NOMO-1 (cell line): ENCODE measurements at regions not wholly inside any gene's neighbourhood (a gene's known extent, or its start where the extent isn't known, plus 50 kb on each side); places are given as distances from the start of the nearest gene placed in this dataset.

Experiments
- DNase-seq, 2 experiments: peaks; one replicate each; lab custom pipeline; 2025; ENCODE audit not compliant: unreplicated experiment in 2 of 2; lab: John Stamatoyannopoulos, UW

- DNase-seq, result no peak
Observed at GRCh38 chr4:123827511-123827910, 430.9 kb downstream of the SPRY1 start.

- DNase-seq, result no peak
Observed at GRCh38 chr4:123830930-123831329, 434.3 kb downstream of the SPRY1 start.

- DNase-seq, result no peak
Observed at GRCh38 chr4:123832173-123833026, 435.8 kb downstream of the SPRY1 start.

- DNase-seq, result no peak
Observed at GRCh38 chr4:123833171-123833643, 436.6 kb downstream of the SPRY1 start.

GRCh38 chr4:123835831-123836590, 439.4 kb downstream of the SPRY1 start:
- no peak for DNase-seq

GRCh38 chr4:123836851-123837595, 440.4 kb downstream of the SPRY1 start:
- no peak for DNase-seq

- no peak for DNase-seq
Observed at GRCh38 chr4:123838474-123838873, 441.9 kb downstream of the SPRY1 start.

GRCh38 chr4:123840197-123840596, 443.6 kb downstream of the SPRY1 start:
- no peak for DNase-seq

- no peak for DNase-seq
Observed at GRCh38 chr4:123841447-123842121, 445.0 kb downstream of the SPRY1 start.

- DNase-seq, result no peak
Observed at GRCh38 chr4:123843137-123843536, 446.5 kb downstream of the SPRY1 start.

- DNase-seq, result no peak
Observed at GRCh38 chr4:123844374-123844773, 447.8 kb downstream of the SPRY1 start.

GRCh38 chr4:123846092-123846491, 449.5 kb downstream of the SPRY1 start:
- DNase-seq, result no peak

GRCh38 chr4:123846561-123846960, 450.0 kb downstream of the SPRY1 start:
- DNase-seq, result no peak

GRCh38 chr4:123848606-123849005, 452.0 kb downstream of the SPRY1 start:
- no peak for DNase-seq

- DNase-seq, result no peak
Observed at GRCh38 chr4:123849495-123849894, 452.9 kb downstream of the SPRY1 start.

- no peak for DNase-seq
Observed at GRCh38 chr4:123851521-123851920, 454.9 kb downstream of the SPRY1 start.

GRCh38 chr4:123853651-123854050, 457.1 kb downstream of the SPRY1 start:
- DNase-seq, result no peak

- peak in 1 of 2 experiments; percentile 1 for DNase-seq
Observed at GRCh38 chr4:123856689-123857545, 460.3 kb downstream of the SPRY1 start.

- no peak for DNase-seq
Observed at GRCh38 chr4:123858465-123858864, 461.9 kb downstream of the SPRY1 start.

GRCh38 chr4:123862812-123863211, 466.2 kb downstream of the SPRY1 start:
- no peak for DNase-seq
